Fibroblast of lung (primary cell): ENCODE measurements at regions not wholly inside any gene's neighbourhood (a gene's known extent, or its start where the extent isn't known, plus 50 kb on each side); places are given as distances from the start of the nearest gene placed in this dataset.

ENCODE experiments used
- DNase-seq, 2 donors: peaks; one replicate each; pipeline versions ENCODE4 v3.0.0 to v3.0.0-alpha.2; 2010; ENCODE audit warnings: low read depth in 2 of 2
- H2AFZ ChIP-seq: 2 replicates; pipeline ENCODE4 v1.5.1; 2012; ENCODE audit warnings: low read length, control low read depth, inconsistent platforms
- H3K27ac ChIP-seq: 2 replicates; pipeline ENCODE4 v1.5.1; 2011; ENCODE audit warnings: low read length, control low read depth; ENCODE audit not compliant: insufficient read depth
- H3K27me3 ChIP-seq: 2 replicates; pipeline ENCODE4 v1.5.1; 2011; ENCODE audit warnings: mild to moderate bottlenecking, low read length; ENCODE audit not compliant: control insufficient read depth, insufficient read depth
- H3K36me3 ChIP-seq: 2 replicates; pipeline ENCODE4 v1.5.1; 2011; ENCODE audit warnings: low read length; ENCODE audit not compliant: control insufficient read depth, insufficient read depth
- H3K4me1 ChIP-seq: 2 replicates; pipeline ENCODE4 v1.5.1; 2011; ENCODE audit warnings: low read length; ENCODE audit not compliant: control insufficient read depth, insufficient read depth; ENCODE audit errors: extremely low read depth
- H3K4me2 ChIP-seq: 2 replicates; pipeline ENCODE4 v1.5.1; 2011; ENCODE audit warnings: low read length, control low read depth; ENCODE audit not compliant: insufficient read depth; ENCODE audit errors: extremely low read depth
- H3K4me3 ChIP-seq, 4 experiments: fragments of 200-600 bp in 1 of 4; sonication (generic) in 1 of 4; replicated peaks in 1 of 4; 2 replicates each; pipeline ENCODE4 v1.5.1; 2011 to 2016; ENCODE audit warnings: low read length in 4 of 4, low read depth in 3 of 4, mild to moderate bottlenecking in 3 of 4, control low read depth in 2 of 4, inconsistent platforms in 1 of 4, mixed read lengths in 1 of 4; ENCODE audit not compliant: insufficient read depth in 1 of 4; ENCODE audit errors: control extremely low read depth in 1 of 4
- H3K79me2 ChIP-seq: 2 replicates; pipeline ENCODE4 v1.5.1; 2012; ENCODE audit warnings: mild to moderate bottlenecking, low read length, inconsistent platforms; ENCODE audit not compliant: control insufficient read depth, insufficient read depth
- H3K9ac ChIP-seq: 2 replicates; pipeline ENCODE4 v1.5.1; 2011; ENCODE audit warnings: mild to moderate bottlenecking, low read length, control low read depth; ENCODE audit not compliant: insufficient read depth
- H3K9me3 ChIP-seq: 2 replicates; pipeline ENCODE4 v1.5.1; 2012; ENCODE audit warnings: low read depth, low read length; ENCODE audit not compliant: control insufficient read depth, insufficient read depth
- H4K20me1 ChIP-seq: 2 replicates; pipeline ENCODE4 v1.5.1; 2011; ENCODE audit warnings: low read length; ENCODE audit not compliant: control insufficient read depth, insufficient read depth; ENCODE audit errors: extremely low read depth
- EZH2 ChIP-seq: IDR thresholded peaks from 2 replicates; pipeline ENCODE4 v1.5.1; 2012; ENCODE audit warnings: low read length, control low read depth, mild to moderate bottlenecking; ENCODE audit errors: missing control alignments
- TF ChIP-seq, protein P1 (sequence below), 2 donors: IDR thresholded peaks in 1 of 2; conservative IDR thresholded peaks in 1 of 2; 1 replicate in 1 of 2; 2 replicates in 1 of 2; pipeline ENCODE4 v1.5.1; 2011 to 2012; ENCODE audit warnings: low read length in 2 of 2, control low read depth in 1 of 2, inconsistent platforms in 1 of 2, low read depth in 1 of 2, mild to moderate bottlenecking in 1 of 2

DNA sequence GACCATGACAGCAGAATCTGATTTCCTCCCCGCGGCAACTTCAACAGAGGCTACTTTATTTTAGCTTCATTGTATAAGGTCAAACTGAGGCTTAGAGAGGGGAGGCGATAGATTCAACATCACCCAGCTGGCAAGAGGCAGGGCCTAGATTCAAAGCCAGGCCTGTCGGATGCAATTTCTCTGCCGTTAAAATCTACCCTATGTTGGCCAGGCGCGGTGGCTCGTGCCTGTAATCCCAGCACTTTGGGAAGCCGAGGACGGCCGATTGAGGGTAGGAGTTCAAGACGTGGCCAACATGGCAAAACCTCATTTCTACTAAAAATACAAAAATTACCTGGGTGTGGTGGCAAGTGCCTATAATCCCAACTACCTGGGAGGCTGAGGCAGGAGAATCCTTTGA, 182.2 kb downstream of the BCOR start:
- Histone ChIP-seq H3K4me2 (no peak overlapping the region), H3K27me3 (peaks cover 2% of the 10 kb centered on the region), H2AFZ (no peak overlapping the region), H3K9me3 (no peaks in the 10 kb centered on the region), H3K79me2 (no peaks in the 10 kb centered on the region), H3K4me3 (no peak overlapping the region), H3K9ac (no peak overlapping the region), H3K27ac (no peak overlapping the region), H3K4me1 (no peaks in the 10 kb centered on the region), H3K36me3 (no peaks in the 10 kb centered on the region), H4K20me1 (no peaks in the 10 kb centered on the region)
- TF ChIP-seq, protein P1, sequence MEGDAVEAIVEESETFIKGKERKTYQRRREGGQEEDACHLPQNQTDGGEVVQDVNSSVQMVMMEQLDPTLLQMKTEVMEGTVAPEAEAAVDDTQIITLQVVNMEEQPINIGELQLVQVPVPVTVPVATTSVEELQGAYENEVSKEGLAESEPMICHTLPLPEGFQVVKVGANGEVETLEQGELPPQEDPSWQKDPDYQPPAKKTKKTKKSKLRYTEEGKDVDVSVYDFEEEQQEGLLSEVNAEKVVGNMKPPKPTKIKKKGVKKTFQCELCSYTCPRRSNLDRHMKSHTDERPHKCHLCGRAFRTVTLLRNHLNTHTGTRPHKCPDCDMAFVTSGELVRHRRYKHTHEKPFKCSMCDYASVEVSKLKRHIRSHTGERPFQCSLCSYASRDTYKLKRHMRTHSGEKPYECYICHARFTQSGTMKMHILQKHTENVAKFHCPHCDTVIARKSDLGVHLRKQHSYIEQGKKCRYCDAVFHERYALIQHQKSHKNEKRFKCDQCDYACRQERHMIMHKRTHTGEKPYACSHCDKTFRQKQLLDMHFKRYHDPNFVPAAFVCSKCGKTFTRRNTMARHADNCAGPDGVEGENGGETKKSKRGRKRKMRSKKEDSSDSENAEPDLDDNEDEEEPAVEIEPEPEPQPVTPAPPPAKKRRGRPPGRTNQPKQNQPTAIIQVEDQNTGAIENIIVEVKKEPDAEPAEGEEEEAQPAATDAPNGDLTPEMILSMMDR (conservative IDR thresholded peaks at IDR 0.05 in 1 of 2, IDR thresholded peaks at IDR 0.05 in 1 of 2; ENCODE audit: low read depth in 1 of 2, low read length in 2 of 2), result no peak
- TF ChIP-seq EZH2, result no peak
- DNase-seq, result no peak

DNA sequence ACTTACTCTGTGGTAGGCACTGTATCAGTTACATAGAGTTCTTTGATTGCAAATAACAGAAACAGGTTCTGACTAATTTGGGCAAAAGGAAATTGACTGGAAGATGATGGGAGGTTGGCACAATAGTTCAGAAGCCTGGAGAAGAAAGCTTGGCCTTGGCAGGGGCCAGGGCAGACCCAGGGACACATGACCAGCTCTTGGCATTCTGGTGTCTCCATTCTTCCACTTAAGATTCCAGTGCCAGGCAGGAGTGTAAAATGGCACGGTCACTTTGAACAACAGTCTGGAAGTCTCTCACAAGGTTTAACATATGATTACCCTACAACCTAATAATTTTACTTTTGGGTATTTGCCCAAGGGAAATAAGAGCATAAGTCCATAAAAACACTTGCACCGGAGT, 175.9 kb downstream of the BCOR start:
- Histone ChIP-seq H3K27me3 (peaks cover 5% of the 10 kb centered on the region), H3K4me3 (no peak overlapping the region), H3K9ac (no peak overlapping the region), H4K20me1 (no peaks in the 10 kb centered on the region), H3K9me3 (no peaks in the 10 kb centered on the region), H3K36me3 (no peaks in the 10 kb centered on the region), H3K4me1 (no peaks in the 10 kb centered on the region), H3K79me2 (no peaks in the 10 kb centered on the region), H3K27ac (no peak overlapping the region), H3K4me2 (no peak overlapping the region), H2AFZ (no peak overlapping the region)
- TF ChIP-seq EZH2, result no peak
- TF ChIP-seq, protein P1 (conservative IDR thresholded peaks at IDR 0.05 in 1 of 2, IDR thresholded peaks at IDR 0.05 in 1 of 2; ENCODE audit: low read depth in 1 of 2, low read length in 2 of 2), result no peak
- no peak for DNase-seq

DNA sequence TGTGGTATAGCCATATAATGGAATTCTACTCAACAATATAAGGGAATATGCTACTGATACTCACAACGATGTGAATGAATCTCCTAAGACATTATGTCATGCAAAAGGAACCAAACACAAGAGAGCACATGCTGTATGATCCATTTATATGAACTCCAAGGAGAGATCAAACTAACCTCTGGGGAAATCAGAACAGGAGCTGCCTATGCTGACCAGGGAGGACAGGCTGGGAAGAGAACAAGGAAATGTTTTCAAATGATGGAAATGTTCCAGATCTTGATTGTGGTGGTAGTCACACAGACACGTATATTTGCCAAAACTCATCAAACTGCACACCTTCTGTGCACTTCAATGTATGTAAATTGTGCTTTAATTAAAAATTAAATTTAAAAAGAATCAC, 175.3 kb downstream of the BCOR start:
- Histone ChIP-seq H3K4me1 (no peaks in the 10 kb centered on the region), H3K9ac (no peak overlapping the region), H3K4me2 (no peak overlapping the region), H3K4me3 (no peak overlapping the region), H3K27ac (no peak overlapping the region), H3K9me3 (no peaks in the 10 kb centered on the region), H2AFZ (no peak overlapping the region), H3K79me2 (no peaks in the 10 kb centered on the region), H3K27me3 (peaks cover 3% of the 10 kb centered on the region), H4K20me1 (no peaks in the 10 kb centered on the region), H3K36me3 (no peaks in the 10 kb centered on the region)
- no peak for DNase-seq
- TF ChIP-seq, protein P1 (conservative IDR thresholded peaks at IDR 0.05 in 1 of 2, IDR thresholded peaks at IDR 0.05 in 1 of 2; ENCODE audit: low read depth in 1 of 2, low read length in 2 of 2), result no peak
- TF ChIP-seq EZH2, result no peak
